ENCODE measurements at regions not wholly inside any gene's neighbourhood (a gene's known extent, or its start where the extent isn't known, plus 50 kb on each side); places are given as distances from the start of the nearest gene placed in this dataset.
"Not testable (repeated sequence)": the region's sequence is repeated elsewhere in the genome, so short reads cannot be mapped to it uniquely, and the experiment has no call there.

DNA sequence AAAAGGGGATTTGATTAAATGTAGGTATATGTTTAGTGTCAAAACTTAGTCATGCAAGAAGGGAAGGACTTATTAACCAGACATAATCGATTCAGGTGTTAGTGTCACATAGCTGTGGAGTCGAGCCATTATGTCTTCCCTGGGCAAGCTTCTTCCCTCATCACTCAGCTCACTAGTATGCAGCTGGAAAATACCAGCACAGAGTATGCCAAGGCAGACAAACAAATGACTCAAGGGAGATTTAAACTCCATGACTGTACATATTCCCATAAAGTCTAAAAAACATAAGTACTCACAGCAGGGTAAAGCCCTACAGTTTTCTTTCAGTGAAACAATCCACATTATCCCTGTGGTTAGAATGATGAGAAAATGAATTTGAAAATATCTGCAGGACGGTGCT, 304.5 kb downstream of the CBLL2 start:
- DNase-seq (ENCODE audit: extremely low read depth, low read depth), result no peak
- TF ChIP-seq, protein P1, sequence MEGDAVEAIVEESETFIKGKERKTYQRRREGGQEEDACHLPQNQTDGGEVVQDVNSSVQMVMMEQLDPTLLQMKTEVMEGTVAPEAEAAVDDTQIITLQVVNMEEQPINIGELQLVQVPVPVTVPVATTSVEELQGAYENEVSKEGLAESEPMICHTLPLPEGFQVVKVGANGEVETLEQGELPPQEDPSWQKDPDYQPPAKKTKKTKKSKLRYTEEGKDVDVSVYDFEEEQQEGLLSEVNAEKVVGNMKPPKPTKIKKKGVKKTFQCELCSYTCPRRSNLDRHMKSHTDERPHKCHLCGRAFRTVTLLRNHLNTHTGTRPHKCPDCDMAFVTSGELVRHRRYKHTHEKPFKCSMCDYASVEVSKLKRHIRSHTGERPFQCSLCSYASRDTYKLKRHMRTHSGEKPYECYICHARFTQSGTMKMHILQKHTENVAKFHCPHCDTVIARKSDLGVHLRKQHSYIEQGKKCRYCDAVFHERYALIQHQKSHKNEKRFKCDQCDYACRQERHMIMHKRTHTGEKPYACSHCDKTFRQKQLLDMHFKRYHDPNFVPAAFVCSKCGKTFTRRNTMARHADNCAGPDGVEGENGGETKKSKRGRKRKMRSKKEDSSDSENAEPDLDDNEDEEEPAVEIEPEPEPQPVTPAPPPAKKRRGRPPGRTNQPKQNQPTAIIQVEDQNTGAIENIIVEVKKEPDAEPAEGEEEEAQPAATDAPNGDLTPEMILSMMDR (IDR thresholded peaks at IDR 0.05; ENCODE audit: low read depth, low read length, missing control alignments), result no peak
- no peak overlapping the region for H3K4me3 ChIP-seq (replicated peaks; ENCODE audit: low read depth, low read length)

- no peak for DNase-seq (ENCODE audit: extremely low read depth, low read depth)
- TF ChIP-seq, protein P1 (IDR thresholded peaks at IDR 0.05; ENCODE audit: low read depth, low read length, missing control alignments), result no peak
- no peak overlapping the region for H3K4me3 ChIP-seq (replicated peaks; ENCODE audit: low read depth, low read length)
These were observed 313.1 kb downstream of the CBLL2 start for GRCh38 chrX:22585831-22586230.

DNA sequence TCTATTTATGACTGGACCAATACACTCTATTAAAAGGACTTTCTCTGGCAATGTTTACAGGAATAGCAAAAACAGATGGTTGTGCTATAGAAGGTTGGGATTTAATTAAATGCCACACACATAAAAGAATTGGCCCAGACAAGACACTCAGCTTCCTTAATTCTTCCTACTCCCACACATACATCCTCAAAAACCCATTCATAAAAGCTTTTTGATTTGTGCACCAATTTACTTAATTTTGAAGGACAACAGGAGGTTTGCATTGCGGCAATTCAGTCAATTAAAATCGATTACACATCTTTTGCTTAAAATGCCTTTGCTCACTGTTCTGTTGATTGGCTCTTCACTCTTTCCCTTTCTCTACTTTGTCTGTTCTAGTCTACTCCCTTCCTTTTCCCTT, 317.1 kb downstream of the CBLL2 start:
- no peak for DNase-seq (ENCODE audit: extremely low read depth, low read depth)
- no peak overlapping the region for H3K4me3 ChIP-seq (replicated peaks; ENCODE audit: low read depth, low read length)
- TF ChIP-seq, protein P1 (IDR thresholded peaks at IDR 0.05; ENCODE audit: low read depth, low read length, missing control alignments), result no peak

DNA sequence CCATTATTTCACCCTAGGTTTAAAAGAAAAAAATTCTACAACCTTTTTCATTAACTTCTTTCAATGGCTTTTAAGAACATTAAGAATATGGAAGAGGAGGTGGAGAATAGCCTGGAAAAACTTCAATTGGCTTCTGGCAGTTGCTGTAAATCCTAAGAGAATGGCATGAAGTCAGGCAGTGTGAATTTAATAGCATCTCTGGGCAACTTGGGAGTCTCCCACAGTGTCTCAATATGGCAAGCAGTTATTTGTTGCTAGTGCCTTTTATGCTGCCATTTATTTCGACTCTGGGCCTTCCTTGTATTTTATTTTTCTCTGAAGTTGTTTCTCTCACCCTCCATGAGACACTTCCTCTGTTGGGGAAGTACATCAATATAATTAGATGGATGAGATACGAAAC, 322.1 kb downstream of the CBLL2 start:
- H3K4me3 ChIP-seq (replicated peaks; ENCODE audit: low read depth, low read length), result no peak overlapping the region
- no peak for DNase-seq (ENCODE audit: extremely low read depth, low read depth)
- TF ChIP-seq, protein P1 (IDR thresholded peaks at IDR 0.05; ENCODE audit: low read depth, low read length, missing control alignments), result no peak

- H3K4me3 ChIP-seq (replicated peaks; ENCODE audit: low read depth, low read length), result no peak overlapping the region
- DNase-seq (ENCODE audit: extremely low read depth, low read depth), result no peak
- TF ChIP-seq, protein P1 (IDR thresholded peaks at IDR 0.05; ENCODE audit: low read depth, low read length, missing control alignments), result no peak
These were observed 330.3 kb downstream of the CBLL2 start for GRCh38 chrX:22603060-22603459.

DNA sequence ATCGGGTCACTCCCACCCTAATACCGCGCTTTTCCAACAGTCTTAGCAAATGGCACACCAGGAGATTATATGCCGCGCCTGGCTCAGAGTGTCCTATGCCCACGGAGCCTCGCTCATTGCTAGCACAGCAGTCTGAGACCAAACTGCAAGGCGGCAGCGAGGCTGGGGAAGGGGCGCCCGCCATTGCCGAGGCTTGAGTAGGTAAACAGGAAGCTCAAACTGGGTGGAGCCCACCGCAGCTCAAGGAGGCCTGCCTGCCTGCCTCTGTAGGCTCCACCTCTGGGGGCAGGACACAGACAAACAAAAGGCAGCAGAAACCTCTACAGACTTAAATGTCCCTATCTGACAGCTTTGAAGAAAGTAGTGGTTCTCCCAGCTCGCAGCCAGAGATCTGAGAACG, 336.7 kb downstream of the CBLL2 start:
- DNase-seq (ENCODE audit: extremely low read depth, low read depth); H3K4me3 ChIP-seq (replicated peaks; ENCODE audit: low read depth, low read length): not testable (repeated sequence)

DNA sequence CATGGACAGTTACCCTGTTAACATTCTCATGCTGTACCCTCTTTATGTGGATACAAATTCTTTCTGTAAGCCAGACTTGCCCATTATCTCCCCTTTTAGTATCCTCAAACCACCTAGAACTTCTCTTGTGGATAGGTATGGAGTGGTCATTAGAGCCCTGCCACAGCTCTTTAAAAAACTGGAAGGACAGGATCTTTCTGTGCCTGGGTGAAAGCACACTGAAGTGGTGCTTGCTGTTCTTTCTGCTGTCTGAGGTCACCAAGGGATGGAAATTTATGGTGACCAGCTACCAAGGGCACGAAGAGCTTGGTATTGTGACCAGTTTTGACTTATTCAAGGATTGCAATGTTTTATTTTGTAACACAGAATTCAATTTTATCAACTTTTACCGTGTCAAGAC, 344.2 kb downstream of the CBLL2 start:
- H3K4me3 ChIP-seq (replicated peaks; ENCODE audit: low read depth, low read length), result no peak overlapping the region
- TF ChIP-seq, protein P1 (IDR thresholded peaks at IDR 0.05; ENCODE audit: low read depth, low read length, missing control alignments), result no peak
- no peak for DNase-seq (ENCODE audit: extremely low read depth, low read depth)

All from HFF-Myc (cell line).